Loucy (cell line): ENCODE measurements at regions not wholly inside any gene's neighbourhood (a gene's known extent, or its start where the extent isn't known, plus 50 kb on each side); places are given as distances from the start of the nearest gene placed in this dataset.
"Not testable (repeated sequence)": the region's sequence is repeated elsewhere in the genome, so short reads cannot be mapped to it uniquely, and the experiment has no call there.

Experiments used
- H2AFZ ChIP-seq: fragments of 200-600 bp; sonication (generic); 2 replicates; pipeline ENCODE4 v1.6.0; 2016; ENCODE audit warnings: antibody characterized with exemption, mild to moderate bottlenecking, low read length, moderate library complexity
- H3F3A ChIP-seq: fragments of 200-600 bp; 2 replicates; pipeline ENCODE4 v1.6.0; 2016; ENCODE audit warnings: antibody characterized with exemption, low read depth, mild to moderate bottlenecking
- H3K27me3 ChIP-seq: fragments of 200-600 bp; sonication (generic); 2 replicates; pipeline ENCODE4 v1.6.1; 2014; ENCODE audit warnings: low read length, mild to moderate bottlenecking; ENCODE audit not compliant: insufficient read depth, poor library complexity, severe bottlenecking
- H3K36me3 ChIP-seq: fragments of 200-600 bp; sonication (generic); 2 replicates; pipeline ENCODE4 v1.6.1; 2016; ENCODE audit warnings: low read length; ENCODE audit not compliant: insufficient read depth
- H3K4me1 ChIP-seq: fragments of 200-600 bp; sonication (generic); 2 replicates; pipeline ENCODE4 v1.5.1; 2014; ENCODE audit warnings: low read length, mild to moderate bottlenecking; ENCODE audit not compliant: insufficient read depth, poor library complexity, severe bottlenecking
- H3K4me2 ChIP-seq: fragments of 200-600 bp; sonication (generic); 2 replicates; pipeline ENCODE4 v1.6.0; 2014; ENCODE audit warnings: antibody characterized with exemption, low read length, low read depth, mild to moderate bottlenecking; ENCODE audit not compliant: poor library complexity, severe bottlenecking
- H3K4me3 ChIP-seq: fragments of 200-600 bp; sonication (generic); 2 replicates; pipeline ENCODE4 v1.5.1; 2014; ENCODE audit warnings: low read length, mild to moderate bottlenecking, mixed read lengths; ENCODE audit not compliant: poor library complexity, severe bottlenecking
- H3K79me2 ChIP-seq: fragments of 200-600 bp; sonication (generic); 2 replicates; pipeline ENCODE4 v1.6.1; 2014; ENCODE audit warnings: low read length; ENCODE audit not compliant: insufficient read depth
- H3K9ac ChIP-seq: fragments of 200-600 bp; sonication (generic); 2 replicates; pipeline ENCODE4 v1.6.0; 2014; ENCODE audit warnings: mild to moderate bottlenecking, low read depth, low read length, moderate library complexity; ENCODE audit not compliant: poor library complexity, severe bottlenecking
- H3K9me2 ChIP-seq: fragments of 200-600 bp; sonication (generic); replicated peaks from 2 replicates; pipeline ENCODE4 v1.6.1; 2016; ENCODE audit warnings: low read depth, low read length, mixed read lengths
- H3K9me3 ChIP-seq: fragments of 200-600 bp; sonication (generic); 2 replicates; pipeline ENCODE4 v1.6.1; 2014; ENCODE audit warnings: mild to moderate bottlenecking, antibody characterized with exemption, low read length, low read depth; ENCODE audit not compliant: insufficient read depth
- H4K20me1 ChIP-seq: fragments of 200-600 bp; sonication (generic); 2 replicates; pipeline ENCODE4 v1.6.0; 2014; ENCODE audit warnings: antibody characterized with exemption, low read length, mild to moderate bottlenecking; ENCODE audit not compliant: insufficient read depth, poor library complexity, severe bottlenecking
- CTCF ChIP-seq: fragments of 200-600 bp; sonication (generic); conservative IDR thresholded peaks from 2 replicates; pipeline ENCODE4 v1.5.1; 2014; ENCODE audit warnings: mild to moderate bottlenecking, antibody characterized with exemption, low read length
- EZH2phosphoT487 ChIP-seq: fragments of 200-600 bp; IDR thresholded peaks from 2 replicates; pipeline ENCODE4 v1.6.1; 2018; ENCODE audit warnings: antibody characterized with exemption, mild to moderate bottlenecking, moderate library complexity, borderline replicate concordance

- not testable (repeated sequence) for H3K9ac ChIP-seq, H3K9me2 ChIP-seq, H3K79me2 ChIP-seq, H3K4me1 ChIP-seq, H3K27me3 ChIP-seq, H3K4me2 ChIP-seq, H4K20me1 ChIP-seq, H2AFZ ChIP-seq, H3F3A ChIP-seq, H3K4me3 ChIP-seq, H3K36me3 ChIP-seq, H3K9me3 ChIP-seq
Measured at GRCh38 chr2:181737302-181737701, 57.0 kb upstream of the NEUROD1 start.

GRCh38 chr2:181738074-181738473 lies 57.8 kb upstream of the NEUROD1 start:
- H3K9me3 ChIP-seq = no peaks in the 10 kb centered on the region
- H3K4me3 ChIP-seq = no peak overlapping the region
- TF ChIP-seq EZH2phosphoT487 = no peak
- peak; percentile 75 for TF ChIP-seq CTCF
- peaks cover 2% of the 10 kb centered on the region for H3K4me1 ChIP-seq
- no peak overlapping the region for H2AFZ ChIP-seq
- no peaks in the 10 kb centered on the region for H3K36me3 ChIP-seq
- no peaks in the 10 kb centered on the region for H3K27me3 ChIP-seq
- H3K9me2 ChIP-seq = no peaks in the 10 kb centered on the region
- H3K79me2 ChIP-seq = no peaks in the 10 kb centered on the region
- no peak overlapping the region for H3K9ac ChIP-seq
- H3F3A ChIP-seq = no peaks in the 10 kb centered on the region
- no peak overlapping the region for H3K4me2 ChIP-seq
- H4K20me1 ChIP-seq = no peaks in the 10 kb centered on the region

GRCh38 chr2:181738563-181738962 lies 58.2 kb upstream of the NEUROD1 start:
- no peaks in the 10 kb centered on the region for H3K36me3 ChIP-seq
- no peak for TF ChIP-seq CTCF

GRCh38 chr2:181741756-181742155 lies 61.4 kb upstream of the NEUROD1 start:
- Histone ChIP-seq H3K27me3 (no peaks in the 10 kb centered on the region), H3K4me1 (peaks cover 14% of the 10 kb centered on the region), H3K9me2 (no peaks in the 10 kb centered on the region), H3K36me3 (no peaks in the 10 kb centered on the region), H3K4me2 (no peak overlapping the region), H3K4me3 (no peak overlapping the region), H3K9me3 (no peaks in the 10 kb centered on the region), H2AFZ (no peak overlapping the region), H3F3A (no peaks in the 10 kb centered on the region), H4K20me1 (no peaks in the 10 kb centered on the region), H3K79me2 (no peaks in the 10 kb centered on the region), H3K9ac (no peak overlapping the region)
- TF ChIP-seq CTCF = no peak
- TF ChIP-seq EZH2phosphoT487 = no peak

More at GRCh38 chr2:181738563-181738962, 58.2 kb upstream of the NEUROD1 start:
- H3F3A ChIP-seq = no peaks in the 10 kb centered on the region
- no peaks in the 10 kb centered on the region for H4K20me1 ChIP-seq
- no peak overlapping the region for H3K4me2 ChIP-seq
- no peaks in the 10 kb centered on the region for H3K27me3 ChIP-seq
- no peak overlapping the region for H3K9ac ChIP-seq
- H3K9me3 ChIP-seq = no peaks in the 10 kb centered on the region
- H3K4me1 ChIP-seq = peaks cover 6% of the 10 kb centered on the region
- no peak overlapping the region for H3K4me3 ChIP-seq
- H3K79me2 ChIP-seq = no peaks in the 10 kb centered on the region
- no peaks in the 10 kb centered on the region for H3K9me2 ChIP-seq
- no peak overlapping the region for H2AFZ ChIP-seq
